OCI-LY1 (cell line): ENCODE measurements at regions not wholly inside any gene's neighbourhood (a gene's known extent, or its start where the extent isn't known, plus 50 kb on each side); places are given as distances from the start of the nearest gene placed in this dataset.

Experiments used
- CTCF ChIP-seq: fragments of 200-600 bp; sonication (generic), shearing (Covaris generic); IDR thresholded peaks from 2 replicates; pipeline ENCODE4 v1.5.1; 2017; ENCODE audit warnings: mild to moderate bottlenecking, antibody characterized with exemption, low read length, moderate library complexity, mixed read lengths
- EZH2 ChIP-seq: fragments of 200-600 bp; sonication (generic), shearing (Covaris generic); IDR thresholded peaks from 2 replicates; pipeline ENCODE4 v1.8.0; 2017; ENCODE audit warnings: borderline replicate concordance, mixed run types, mild to moderate bottlenecking, antibody characterized with exemption, low read length, moderate library complexity, mixed read lengths

GRCh38 chr3:34067536-34068051 lies 269.2 kb downstream of the PDCD6IP start:
- TF ChIP-seq CTCF = no peak
- TF ChIP-seq EZH2 = no peak
